HG03108 (cell line): ENCODE measurements at regions not wholly inside any gene's neighbourhood (a gene's known extent, or its start where the extent isn't known, plus 50 kb on each side); places are given as distances from the start of the nearest gene placed in this dataset.
"Not testable (repeated sequence)": the region's sequence is repeated elsewhere in the genome, so short reads cannot be mapped to it uniquely, and the experiment has no call there.

Experiments
- ATAC-seq: cut with Tn5 transposase; IDR thresholded peaks from one replicate; pipeline ENCODE4 v1.9.1; 2021; ENCODE audit warnings: moderate library complexity; ENCODE audit not compliant: unreplicated experiment

DNA sequence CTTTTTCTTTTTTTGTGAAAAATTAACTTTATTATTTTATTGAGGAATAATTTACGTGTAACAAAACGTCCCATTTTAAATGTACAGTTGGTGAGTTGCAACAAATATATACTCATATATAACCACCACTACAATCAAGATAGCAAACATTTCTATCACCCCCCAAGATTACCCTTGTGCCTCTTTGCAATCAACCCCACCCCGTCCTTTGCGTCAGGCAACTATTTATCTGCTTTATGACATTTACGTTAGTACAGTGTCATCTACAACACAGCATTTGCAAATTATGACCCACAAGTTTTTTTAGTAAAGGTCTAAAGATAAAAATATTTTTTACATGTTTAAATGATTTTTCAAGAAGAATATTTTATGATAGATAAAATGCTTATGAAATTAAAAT, 485.6 kb upstream of the SOX9 start:
- ATAC-seq, result no peak

DNA sequence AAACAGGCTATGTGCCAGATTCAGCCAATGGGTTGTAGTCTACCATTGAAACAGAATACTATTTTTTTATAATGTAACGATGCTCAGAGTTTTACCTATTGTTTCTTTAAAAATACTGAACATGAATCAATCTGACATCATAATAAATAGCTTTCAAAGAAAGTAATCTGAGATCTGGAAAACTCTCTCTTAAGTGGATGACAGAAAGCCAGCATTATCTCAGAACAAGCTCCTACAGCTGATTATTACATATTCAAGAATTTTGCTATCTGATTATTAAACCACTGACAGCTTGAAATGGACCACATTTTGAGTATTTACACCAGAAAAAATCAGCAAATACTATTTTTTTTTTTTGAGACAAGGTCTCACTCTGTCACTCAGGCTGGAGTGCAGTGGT, 484.2 kb upstream of the SOX9 start:
- ATAC-seq, result no peak

DNA sequence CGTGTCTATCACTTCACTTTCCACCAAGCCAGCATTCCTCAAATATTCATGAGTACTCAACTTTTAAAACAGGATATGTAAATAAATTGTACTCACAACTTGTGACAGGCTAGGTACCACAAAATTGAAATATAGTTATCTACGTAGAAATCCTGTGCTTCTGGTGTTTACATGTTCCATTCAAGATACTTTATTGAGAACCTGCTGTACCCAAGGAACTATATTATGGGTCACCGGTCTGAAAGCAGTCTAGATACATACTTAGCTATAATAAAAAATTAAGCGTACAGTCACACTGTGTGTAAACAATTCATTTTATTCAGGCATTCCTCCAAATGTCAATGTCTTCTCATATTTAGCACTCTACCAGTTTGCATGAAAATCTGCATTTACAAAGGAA, 482.2 kb upstream of the SOX9 start:
- no peak for ATAC-seq

DNA sequence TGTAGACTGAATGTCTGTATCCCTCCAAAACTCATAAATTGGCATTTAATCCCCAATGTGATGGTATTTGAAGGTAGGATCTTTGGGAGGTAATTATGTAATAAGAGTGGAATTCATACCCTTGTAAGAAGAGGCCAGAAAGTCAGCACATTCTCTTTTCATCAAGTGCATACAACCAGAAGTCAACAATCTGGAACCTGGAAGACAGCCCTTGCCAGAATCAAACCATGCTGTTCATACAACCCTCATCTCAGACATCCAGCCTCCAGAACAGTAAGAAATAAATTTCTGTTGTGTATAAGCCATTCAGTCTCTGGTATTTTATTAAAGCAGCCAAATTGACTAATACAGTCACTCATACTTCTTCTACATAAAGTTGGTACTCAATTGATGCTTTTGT, 481.0 kb upstream of the SOX9 start:
- no peak for ATAC-seq

DNA sequence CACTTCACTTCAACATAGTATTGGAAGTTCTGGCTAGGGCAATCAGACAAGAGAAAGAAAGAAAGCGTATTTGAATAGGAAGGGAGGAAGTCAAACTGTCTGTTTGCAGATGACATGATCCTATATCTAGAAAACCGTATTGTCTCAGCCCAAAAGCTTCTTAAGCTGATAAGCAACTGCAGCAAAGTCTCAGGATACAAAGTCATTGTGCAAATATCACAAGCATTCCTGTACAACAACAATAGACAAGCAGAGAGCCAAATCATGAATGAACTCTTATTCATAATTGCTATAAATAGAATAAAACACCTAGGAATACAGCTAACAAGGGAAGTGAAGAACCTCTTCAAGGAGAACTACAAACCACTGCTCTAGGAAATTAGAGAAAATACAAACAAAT, 473.9 kb upstream of the SOX9 start:
- ATAC-seq, result not testable (repeated sequence)

DNA sequence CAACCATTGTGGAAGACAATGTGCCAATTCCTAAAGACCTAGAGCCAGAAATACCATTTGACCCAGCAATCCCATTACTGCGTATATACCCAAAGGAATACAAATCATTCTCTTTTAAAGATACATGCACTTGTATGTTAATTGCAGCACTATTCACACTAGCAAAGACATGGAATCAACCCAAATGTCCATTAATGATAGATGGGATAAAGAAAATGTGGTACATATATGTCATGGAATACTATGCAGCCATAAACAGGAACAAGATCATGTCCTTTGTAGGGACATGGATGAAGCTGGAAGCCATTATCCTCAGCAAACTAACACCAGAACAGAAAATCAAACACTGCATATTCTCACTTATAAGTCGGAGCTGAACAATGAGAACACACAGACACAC, 472.5 kb upstream of the SOX9 start:
- ATAC-seq, result not testable (repeated sequence)

DNA sequence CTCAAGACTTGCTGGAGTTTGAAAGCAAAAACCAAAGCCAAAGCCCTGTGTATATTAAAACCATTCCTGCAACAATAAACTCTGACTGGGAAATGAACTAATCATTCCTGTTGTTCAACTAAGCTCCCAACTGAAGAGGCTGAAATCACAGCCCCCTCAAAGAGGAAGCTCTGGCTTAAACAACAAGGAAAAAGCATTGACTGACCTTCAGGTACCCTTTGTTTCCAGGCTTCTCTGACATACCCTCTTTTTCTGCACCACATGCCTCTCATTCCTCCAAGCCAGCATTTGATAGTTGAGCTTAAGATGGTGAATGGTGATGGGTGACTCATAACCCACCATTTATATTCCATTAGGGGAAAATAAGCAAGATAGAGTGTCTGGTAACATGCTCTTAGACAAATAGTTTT, 470.9 kb upstream of the SOX9 start:
- ATAC-seq, result no peak

DNA sequence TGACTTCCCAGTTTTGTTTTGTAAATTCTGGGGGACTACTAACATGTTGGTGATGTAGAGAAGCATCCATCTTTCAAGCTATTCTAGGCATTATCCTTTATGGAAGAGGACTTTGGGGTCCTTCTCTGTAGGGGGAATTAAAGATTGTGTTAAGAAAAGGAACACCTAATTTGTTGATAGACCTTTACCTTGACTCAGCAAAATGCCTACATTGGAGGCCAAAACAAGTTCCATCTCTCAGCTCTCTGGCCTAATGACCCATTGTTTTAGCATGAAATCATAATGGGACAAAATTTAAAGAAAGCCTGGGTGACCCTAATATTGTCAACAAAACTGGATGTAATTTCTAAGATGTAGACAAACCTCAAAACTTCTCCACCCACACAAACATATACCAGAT, 465.3 kb upstream of the SOX9 start:
- no peak for ATAC-seq

DNA sequence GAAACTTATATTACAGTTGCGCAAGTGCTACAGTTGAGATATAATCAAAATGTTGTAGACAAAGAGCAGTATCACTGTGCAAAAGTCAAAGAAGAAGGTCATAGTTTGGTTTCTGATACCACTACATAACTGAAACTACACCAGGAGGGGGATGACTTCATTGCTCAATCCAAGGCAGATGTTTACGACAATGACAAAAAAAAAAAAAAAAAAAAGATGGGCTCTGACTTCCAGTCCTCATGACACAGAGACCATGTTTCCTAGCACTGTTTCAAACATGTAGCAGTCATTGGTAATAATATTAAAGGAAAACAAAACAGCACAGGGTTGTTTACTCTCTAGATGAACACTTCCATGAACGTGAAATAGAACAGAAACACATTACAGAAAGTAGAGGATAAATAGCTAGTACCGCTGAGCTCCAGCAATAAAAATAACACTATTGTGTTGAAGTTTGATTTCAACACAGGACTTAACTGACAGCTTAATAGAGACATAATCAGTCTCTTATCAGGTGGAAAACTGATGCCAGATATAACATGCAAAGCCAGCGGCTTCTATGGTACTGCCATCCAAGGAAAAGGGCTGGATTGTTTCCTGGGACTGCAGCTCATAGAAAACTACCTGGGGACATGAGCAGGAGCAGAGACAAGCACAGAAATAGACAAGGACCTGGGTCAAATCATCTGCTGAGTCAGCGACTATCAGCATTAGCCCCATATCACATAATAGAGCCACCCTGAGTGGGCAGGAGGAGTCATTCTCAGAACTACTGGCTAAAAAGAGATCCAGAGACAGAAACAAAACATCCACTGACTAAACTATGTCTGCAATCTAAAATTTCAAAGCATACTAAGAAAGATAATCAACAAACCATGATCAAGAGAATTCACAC, 463.6 kb upstream of the SOX9 start:
- ATAC-seq, result no peak

DNA sequence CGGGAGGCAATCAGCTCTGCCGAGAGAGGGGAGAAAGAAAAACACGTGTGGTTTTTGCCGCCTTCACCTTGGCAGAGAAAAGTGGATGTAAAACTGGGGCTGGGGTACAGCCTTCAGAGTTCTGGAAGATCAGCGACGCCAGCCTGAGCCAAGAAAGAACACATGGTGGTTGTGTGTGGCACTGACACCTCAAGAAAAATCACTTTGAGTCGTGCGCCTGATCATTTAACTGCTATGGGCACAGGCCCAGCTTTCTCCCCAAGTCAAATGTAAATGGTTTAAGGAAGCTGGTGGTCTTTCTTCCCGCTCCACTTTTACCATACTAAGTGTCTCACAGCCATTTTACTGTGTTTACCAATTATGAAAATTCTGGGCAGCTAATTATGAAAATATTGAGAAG, 461.8 kb upstream of the SOX9 start:
- ATAC-seq, result no peak

DNA sequence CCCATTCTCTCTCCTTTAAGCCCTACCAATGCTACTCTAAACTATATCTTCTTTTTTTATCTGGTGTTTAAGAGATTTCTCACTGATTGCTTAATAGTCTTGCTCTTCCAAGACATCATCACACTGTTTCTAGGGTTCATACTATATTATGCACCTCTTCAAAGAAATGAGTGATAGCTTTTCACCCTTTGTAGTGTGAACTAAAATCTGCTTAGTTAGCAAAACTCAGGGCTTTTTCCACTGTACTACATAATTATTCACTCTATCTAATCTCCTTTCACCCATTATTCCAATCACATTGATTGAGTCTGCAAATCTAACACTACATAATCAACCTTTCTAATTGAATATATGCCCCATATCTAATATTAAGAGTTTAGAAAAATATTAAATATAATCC, 456.0 kb upstream of the SOX9 start:
- ATAC-seq, result no peak

DNA sequence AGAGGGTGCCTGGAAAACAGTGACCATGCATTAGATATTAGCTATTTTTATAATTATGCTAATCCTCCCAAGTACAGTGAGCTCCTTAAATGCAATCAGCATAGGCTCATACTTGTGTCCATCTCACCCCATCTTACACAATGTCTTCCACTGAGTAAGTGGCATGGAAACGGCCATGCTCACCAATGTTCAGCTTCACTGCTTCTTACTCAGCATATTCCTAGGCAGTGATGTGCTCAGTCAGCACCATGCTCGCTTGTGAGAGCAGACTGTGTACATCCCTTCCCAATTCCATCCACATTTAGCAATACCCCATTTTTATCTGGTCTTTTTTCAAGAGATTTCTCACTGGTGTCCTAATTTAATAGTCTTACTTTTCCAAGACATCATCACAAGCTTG, 454.8 kb upstream of the SOX9 start:
- no peak for ATAC-seq

DNA sequence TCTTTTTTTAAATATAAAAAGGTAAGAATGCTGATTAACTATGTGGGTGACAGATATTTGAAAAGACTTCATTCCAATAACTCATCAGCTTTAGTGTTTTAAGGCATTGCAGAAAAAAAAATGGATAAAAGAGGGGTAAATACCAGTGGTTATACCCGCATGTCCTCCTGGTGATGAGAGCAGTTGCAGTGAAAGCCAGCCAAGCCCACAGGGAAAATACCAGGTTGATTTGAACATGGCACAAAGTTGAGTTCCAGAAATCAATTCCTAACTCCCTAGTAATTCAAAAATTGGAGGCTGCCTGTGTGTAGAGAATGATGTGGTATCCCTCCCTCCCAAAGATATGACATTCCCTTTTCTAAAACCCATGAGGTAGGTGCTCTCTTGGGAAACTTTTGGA, 453.2 kb upstream of the SOX9 start:
- ATAC-seq, result no peak

DNA sequence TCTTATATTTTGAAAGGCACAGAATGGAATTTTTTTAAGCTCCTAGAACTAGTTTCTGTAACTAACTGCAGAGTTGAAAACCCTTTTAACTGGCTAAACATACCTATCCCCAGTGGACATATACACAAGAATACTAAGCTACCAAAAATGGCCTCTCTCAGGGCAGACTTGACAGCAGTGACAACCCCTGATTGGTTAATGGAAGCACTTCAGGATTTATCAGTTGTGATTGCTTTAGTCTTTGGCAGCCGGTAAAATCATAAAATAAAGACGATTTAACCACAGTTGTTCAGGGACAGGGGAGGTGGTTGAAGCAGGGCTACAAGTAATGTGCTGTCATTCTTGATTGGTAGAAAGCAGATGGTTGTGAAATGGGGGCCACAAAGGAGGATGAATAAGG, 452.0 kb upstream of the SOX9 start:
- no peak for ATAC-seq

DNA sequence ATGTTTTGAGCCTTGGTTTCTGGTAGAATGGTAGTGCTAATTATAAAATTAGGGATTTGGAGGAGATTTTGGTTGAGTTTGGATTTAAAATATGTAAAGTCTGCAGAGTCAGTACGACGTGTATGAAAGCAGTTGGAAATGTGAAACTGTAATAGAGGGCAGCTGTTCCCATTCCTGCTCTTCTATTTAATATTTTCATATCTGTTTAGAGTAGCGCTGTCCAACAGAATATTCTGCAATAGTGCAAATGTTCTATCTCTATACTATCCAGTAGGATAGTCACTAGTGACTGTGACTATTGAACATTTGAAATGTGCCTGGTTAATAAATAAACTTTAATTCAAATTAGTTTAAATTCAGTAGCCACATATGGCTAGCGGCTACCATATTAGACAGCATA, 443.4 kb upstream of the SOX9 start:
- ATAC-seq, result no peak

DNA sequence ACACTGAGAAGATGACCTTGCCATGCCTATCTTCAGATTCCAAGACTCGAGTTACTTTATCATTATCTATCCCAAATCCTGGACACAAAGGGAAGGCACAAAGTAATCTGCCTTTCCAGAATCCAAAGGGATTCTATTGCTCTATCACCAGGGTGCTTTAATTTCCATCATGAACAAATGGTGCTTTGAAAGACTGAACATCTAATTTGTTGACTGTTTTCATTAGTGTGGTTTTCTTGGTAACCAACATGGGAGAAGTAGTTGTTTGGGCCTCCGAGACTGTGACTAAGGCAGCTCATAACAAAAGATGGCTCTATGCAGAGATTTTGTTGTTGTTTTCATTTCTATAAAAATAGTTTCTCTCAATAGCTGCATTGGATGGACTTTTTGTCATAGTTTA, 441.0 kb upstream of the SOX9 start:
- no peak for ATAC-seq

DNA sequence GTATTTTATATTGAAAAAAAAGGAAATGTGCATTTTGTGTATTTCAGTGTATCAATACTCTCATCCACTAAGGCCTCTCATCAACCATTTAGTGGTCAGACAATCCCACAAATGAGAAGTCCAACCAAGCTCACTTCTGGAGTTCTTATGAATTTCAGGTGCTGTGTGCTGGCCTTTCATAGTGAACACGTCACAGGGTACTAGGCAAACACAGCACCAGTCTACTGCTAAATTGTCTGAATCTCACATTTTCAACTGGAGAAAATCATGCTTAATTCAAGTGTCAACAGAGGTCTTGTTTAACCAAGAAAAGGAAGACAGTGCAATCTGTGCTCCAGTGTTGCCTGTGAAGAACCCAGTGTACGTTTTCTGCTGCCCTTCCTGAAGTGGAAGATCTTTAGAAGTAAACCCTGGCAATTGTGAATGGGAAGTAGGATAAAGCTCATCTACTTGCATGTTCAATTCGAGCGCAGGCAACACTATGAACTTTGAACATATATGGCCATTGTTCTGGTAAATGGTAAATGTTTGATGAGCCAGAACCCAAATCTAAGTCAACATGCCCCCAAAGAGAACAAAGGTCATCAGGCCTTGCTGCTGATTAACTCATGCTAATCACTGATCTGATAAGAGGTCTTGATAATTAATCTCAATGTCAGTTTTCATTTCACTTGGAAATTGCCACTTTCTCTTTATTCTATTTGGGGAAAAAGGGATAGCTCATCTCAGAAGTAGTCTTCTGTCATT, 439.2 kb upstream of the SOX9 start:
- ATAC-seq, result no peak

DNA sequence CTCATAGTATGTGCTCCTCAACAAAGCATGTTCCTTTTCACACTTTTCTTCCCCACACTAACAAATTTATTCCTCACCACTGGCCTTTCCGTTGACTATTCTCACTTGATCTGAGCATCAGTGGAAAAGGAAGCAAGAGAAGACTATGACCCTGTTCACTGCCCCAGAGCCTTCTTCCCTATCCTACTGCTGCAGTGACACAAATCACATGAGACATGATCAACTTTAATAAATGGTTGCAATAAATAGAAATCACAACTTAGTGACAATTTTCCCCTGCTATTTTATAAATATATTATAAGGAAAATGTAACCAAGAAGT, 438.7 kb upstream of the SOX9 start:
- no peak for ATAC-seq

DNA sequence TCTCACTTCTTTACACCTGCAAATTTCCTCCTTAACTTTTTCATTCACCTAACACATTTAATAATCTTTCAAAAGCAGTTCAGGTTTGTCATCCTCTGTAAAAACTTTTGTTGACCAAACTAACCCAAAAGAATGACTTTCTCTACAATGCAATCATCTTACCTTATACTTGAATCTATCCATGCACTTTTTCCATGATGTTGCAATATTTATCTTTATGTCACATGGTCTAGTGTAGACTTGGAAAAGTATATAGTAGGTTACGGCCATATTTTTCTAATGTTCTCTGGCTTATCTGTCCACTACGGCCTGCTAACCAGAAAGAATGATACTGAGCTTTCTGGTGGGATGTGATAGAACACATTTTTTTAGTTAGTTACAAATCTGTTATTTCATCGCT, 431.0 kb upstream of the SOX9 start:
- ATAC-seq, result no peak

DNA sequence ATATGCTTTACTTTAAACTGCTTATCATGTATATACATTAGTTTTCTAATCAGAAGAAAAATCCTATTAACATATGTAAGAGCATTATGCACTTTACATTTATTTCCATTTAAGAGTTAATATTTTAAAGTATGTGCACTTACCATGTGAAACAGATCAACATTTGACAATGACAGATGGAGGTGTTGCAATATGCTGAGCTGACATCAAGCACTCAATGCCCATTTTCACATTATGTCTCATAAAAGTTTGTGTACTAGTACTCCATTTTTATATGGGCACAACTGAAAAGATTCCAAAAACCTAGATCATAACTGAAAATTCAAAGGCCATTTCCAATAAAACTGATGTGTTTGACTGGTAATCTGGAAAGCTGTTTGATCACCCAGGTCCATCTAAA, 420.9 kb upstream of the SOX9 start:
- ATAC-seq, result no peak

DNA sequence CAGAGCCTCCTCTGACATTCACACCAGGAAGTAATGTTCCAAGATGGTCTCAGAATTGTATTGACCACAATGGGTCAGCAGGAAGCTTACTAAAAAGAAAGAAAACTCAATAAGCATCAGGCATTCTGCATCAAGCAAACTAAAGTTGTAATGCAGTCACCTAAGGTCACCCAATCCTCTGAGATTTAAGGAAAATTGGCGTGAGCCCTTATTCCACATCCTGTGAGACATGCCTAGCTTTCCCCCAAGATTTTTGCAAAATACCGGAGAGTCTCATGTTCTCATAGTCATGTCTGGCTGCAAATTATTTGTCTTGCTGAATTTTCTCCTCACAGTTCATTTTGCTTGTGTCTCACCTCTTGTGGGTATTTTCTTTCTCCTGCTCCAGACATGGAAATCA, 417.1 kb upstream of the SOX9 start:
- no peak for ATAC-seq

DNA sequence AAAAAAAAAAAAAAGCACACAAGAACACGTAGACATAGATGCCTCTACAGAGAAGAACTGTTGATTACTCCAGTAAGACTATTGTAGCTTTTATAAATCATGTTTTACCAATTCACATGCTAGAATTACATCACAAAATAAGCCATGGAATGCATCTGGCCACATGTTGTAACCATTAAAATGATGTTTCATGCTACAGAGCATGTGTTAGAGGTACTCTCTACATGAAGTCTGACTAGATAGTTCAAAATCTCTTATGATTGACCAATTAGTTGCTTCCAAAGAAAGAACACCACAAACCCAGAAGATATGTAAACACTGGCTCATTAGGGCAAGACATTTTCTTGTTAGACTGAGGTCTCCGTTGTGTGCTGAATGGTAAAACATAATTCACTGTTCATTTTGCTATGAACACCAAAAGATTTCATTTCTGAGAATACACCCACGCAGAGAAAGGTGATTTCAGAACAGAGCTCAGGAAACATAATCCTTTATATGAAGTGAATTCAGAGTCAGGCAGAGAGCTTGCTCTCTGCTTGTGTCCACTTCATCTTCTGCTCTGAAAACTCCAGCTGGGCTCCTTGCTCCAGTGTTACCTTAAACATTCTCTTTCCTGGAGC, 411.4 kb upstream of the SOX9 start:
- ATAC-seq, result no peak
